Body of pancreas (tissue), 4 donors: ENCODE measurements at regions not wholly inside any gene's neighbourhood (a gene's known extent, or its start where the extent isn't known, plus 50 kb on each side); places are given as distances from the start of the nearest gene placed in this dataset.

Source experiments
- CTCF ChIP-seq, 7 experiments: fragments of 450-650 bp in 4 of 7; fragments of 200-600 bp in 3 of 7; sonication (generic) in 3 of 7; IDR thresholded peaks; one replicate each; pipeline ENCODE4 v1.5.1; 2016 to 2019; ENCODE audit warnings: antibody characterized with exemption in 7 of 7
- POLR2A ChIP-seq, 3 donors: fragments of 450-650 bp; IDR thresholded peaks; one replicate each; pipeline ENCODE4 v1.6.1; 2016; ENCODE audit warnings: antibody characterized with exemption in 3 of 3, mild to moderate bottlenecking in 2 of 3

GRCh38 chr10:10734356-10735064, 283.2 kb upstream of the CELF2 start:
- no peak for TF ChIP-seq CTCF (IDR thresholded peaks at IDR 0.05)
- no peak for TF ChIP-seq POLR2A (IDR thresholded peaks at IDR 0.05)
